Omental fat pad (tissue), 3 donors: ENCODE measurements at regions not wholly inside any gene's neighbourhood (a gene's known extent, or its start where the extent isn't known, plus 50 kb on each side); places are given as distances from the start of the nearest gene placed in this dataset.

Experiments
- ATAC-seq: fragments of 150-250 bp; one replicate; pipeline ENCODE4 v1.9.1; 2016; ENCODE audit warnings: mild to moderate bottlenecking, moderate library complexity; ENCODE audit not compliant: low FRiP score
- DNase-seq: peaks from one replicate; pipeline ENCODE4 v3.0.0-alpha.2; 2019; ENCODE audit warnings: low spot score
- TF ChIP-seq, protein P1 (sequence below), 3 donors: fragments of 450-650 bp; IDR thresholded peaks; one replicate each; pipeline ENCODE4 v1.5.1; 2016 to 2017; ENCODE audit warnings: antibody characterized with exemption in 3 of 3, mild to moderate bottlenecking in 3 of 3, moderate library complexity in 2 of 3

DNA sequence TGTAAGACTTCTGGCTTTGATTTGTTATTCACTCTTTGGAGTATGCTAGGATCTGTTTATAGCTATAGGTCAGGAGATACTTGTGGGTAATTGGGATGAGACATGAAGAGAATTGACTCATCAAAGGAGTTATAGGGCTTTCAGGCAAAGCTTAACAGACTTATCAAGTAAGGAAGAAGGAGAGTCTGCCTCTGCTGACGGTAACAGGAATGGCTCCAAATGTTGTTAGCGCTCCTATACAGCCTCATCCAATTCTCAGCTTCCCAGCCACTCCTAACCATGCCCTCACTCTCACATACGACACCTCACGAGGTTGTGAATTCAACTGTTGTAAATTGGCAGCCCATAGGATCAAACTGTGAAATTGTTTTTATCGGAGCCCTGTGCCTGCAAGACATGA, 140.5 kb downstream of the KCNA5 start:
- TF ChIP-seq, protein P1, sequence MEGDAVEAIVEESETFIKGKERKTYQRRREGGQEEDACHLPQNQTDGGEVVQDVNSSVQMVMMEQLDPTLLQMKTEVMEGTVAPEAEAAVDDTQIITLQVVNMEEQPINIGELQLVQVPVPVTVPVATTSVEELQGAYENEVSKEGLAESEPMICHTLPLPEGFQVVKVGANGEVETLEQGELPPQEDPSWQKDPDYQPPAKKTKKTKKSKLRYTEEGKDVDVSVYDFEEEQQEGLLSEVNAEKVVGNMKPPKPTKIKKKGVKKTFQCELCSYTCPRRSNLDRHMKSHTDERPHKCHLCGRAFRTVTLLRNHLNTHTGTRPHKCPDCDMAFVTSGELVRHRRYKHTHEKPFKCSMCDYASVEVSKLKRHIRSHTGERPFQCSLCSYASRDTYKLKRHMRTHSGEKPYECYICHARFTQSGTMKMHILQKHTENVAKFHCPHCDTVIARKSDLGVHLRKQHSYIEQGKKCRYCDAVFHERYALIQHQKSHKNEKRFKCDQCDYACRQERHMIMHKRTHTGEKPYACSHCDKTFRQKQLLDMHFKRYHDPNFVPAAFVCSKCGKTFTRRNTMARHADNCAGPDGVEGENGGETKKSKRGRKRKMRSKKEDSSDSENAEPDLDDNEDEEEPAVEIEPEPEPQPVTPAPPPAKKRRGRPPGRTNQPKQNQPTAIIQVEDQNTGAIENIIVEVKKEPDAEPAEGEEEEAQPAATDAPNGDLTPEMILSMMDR (IDR thresholded peaks at IDR 0.05), result no peak
- ATAC-seq (no peak), DNase-seq (no peak)

DNA sequence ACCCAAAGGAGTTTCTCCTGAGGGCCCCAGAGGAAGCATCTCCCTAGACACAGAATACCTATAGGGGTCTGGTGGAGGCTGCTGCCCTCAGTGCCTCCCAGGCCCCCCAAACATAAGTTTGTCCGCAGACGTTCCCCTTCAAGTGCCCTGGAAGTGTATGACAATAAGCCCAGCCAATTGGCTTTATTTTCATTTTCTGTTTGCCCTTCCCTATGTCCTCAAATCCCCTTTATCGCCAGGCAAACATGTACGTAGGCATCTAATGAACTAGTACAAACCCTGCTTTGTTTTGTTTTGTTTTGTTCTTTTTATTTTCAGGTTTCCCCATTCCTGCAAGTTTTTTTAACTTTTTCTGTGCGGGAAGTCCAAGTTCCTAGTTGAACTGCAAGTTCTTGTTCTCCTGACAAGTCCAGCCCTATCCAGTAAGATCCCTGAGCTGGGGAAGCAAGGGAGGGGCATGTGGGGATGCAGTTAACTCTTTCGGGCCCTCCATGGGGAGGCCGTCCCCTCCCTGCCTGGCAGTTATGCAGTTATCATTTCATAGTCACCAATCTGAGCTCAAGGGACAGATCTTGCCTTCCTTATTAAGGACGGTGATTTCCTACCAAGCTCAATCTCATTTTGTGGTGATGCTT, 141.9 kb downstream of the KCNA5 start:
- DNase-seq, result no peak
- TF ChIP-seq, protein P1 (IDR thresholded peaks at IDR 0.05), result no peak
- no peak for ATAC-seq

DNA sequence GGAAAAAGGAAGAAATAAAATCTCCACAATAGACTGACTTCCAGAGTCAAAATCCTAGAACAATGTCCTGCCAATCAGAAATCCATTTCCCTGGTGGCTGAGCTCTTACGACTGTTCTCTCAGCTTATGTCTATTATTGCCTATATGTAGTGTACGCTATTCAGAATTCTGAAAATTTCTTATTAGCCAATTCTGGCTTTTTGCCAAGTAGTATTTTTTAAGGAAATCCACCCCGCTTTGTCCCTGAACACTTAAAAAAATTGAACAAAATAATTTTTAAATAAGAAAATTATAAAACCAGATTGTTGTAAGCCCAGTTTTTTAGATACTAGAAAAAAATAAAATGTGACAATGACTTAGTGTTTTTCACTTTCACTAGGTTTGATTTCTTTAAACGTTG, 143.0 kb downstream of the KCNA5 start:
- ATAC-seq (no peak), DNase-seq (no peak)
- TF ChIP-seq, protein P1 (IDR thresholded peaks at IDR 0.05), result no peak

DNA sequence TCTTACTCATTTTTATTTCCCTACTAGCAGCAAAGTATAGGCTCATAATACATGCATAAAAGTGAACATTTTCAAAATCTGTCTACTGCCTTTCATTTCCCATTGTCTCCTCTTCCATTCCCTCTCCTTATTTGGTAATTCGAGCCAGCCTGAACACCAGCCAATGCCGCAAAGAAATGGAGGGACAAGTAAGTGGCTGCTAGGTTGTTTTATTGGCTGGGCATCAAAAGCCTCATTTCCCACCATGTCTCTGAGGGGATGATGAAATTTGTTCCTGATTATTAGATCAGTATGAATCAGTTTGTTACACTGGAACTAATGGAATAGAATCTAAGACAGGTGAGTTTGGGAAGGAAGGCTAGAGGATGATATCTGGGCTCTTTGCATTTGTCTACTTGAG, 143.5 kb downstream of the KCNA5 start:
- TF ChIP-seq, protein P1 (IDR thresholded peaks at IDR 0.05), result no peak
- ATAC-seq (no peak), DNase-seq (no peak)

DNA sequence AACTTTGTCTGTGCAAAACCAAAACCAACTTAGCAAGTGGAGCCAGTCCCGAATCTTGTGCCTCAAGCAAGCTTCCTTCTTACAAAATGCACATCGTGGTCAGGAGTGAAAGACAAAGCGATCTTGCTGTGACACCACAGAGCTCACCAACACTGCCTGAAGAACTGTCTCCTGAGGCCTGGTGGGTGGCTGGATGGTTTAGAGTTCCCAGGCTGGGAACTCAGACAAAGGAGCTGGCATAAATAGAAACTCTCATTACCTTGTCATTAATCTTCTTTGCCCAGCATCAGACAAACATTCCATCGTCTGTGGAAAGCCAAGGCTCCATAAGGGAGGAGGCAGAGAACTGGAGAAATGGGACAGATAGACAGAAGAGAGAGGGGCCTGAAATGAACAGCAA, 144.8 kb downstream of the KCNA5 start:
- TF ChIP-seq, protein P1 (IDR thresholded peaks at IDR 0.05), result no peak
- DNase-seq (no peak), ATAC-seq (no peak)

DNA sequence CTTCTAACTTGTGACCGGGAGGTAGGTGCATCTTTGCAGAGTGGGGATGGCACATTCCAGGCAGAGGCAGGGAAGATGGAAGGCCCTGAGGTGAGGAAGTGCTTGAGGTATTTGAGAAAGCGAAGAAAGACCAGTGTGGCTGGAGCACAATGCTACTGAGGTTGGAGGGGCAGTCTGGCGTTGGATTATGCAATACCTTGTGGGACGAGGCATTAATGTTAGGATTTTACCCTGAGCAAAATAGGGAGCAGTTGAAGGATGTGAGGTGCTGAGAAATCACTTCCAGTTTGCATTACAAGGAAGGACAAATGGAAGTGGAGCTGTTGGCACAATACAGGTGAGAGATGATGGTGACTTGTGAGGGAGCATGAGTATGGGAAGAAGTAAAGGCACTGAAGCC, 145.5 kb downstream of the KCNA5 start:
- TF ChIP-seq, protein P1 (IDR thresholded peaks at IDR 0.05), result no peak
- ATAC-seq, result no peak

DNA sequence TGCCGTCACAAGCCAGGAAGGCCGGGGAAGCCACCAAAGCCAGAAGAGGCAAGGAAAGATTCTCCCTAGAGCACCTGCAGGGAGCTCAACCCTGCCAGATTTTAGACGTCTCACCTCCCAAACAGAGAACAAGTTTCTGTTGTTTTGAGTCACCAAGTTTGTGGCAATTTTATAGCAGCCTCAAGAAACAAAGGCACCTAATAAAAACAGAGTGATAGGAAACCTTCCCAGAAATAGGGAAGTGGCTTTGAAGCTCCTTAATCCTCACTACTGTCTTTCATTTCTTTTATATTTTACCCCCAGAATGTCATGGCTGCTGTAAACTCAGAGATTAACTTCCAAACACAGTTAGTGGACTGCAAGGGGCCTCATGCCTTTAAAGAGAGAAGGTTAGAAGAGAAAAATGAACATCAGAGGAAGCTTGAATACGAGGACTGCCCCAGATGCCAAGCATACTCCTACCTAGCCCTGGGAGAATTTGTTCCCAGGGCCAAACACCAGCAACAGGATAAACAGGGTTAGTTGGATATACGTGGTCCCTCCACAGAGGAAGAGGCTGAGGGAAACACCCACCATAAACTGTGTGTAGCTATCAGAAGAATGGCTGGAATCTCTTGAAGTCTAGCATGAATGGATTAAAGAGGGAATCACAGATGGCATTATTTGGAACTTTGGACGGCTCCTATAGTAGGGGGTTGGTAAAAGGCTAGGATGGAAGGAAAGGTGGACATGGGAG, 148.3 kb downstream of the KCNA5 start:
- TF ChIP-seq, protein P1 (IDR thresholded peaks at IDR 0.05), result no peak
- ATAC-seq, result no peak

More for the DNA sequence above, 145.5 kb downstream of the KCNA5 start:
- no peak for DNase-seq

More for the DNA sequence above, 148.3 kb downstream of the KCNA5 start:
- DNase-seq, result no peak
